Ovary (tissue), 7 donors: ENCODE measurements at regions not wholly inside any gene's neighbourhood (a gene's known extent, or its start where the extent isn't known, plus 50 kb on each side); places are given as distances from the start of the nearest gene placed in this dataset.

ENCODE experiments used
- DNase-seq, 5 donors: peaks; one replicate each; pipeline ENCODE4 v3.0.0-alpha.2; 2019 to 2020
- H3K27ac ChIP-seq, 2 donors: fragments of 200-600 bp; one replicate each; pipeline versions ENCODE4 v1.5.1 to v1.8.0; 2019 to 2022
- H3K27me3 ChIP-seq: fragments of 200-600 bp; one replicate; pipeline ENCODE4 v1.8.0; 2022
- H3K36me3 ChIP-seq: fragments of 200-600 bp; sonication (generic); one replicate; pipeline ENCODE4 v1.5.1; 2019
- H3K4me1 ChIP-seq: one replicate; pipeline ENCODE4 v1.8.1; 2013; ENCODE audit warnings: mild to moderate bottlenecking, moderate library complexity; ENCODE audit not compliant: insufficient read depth
- H3K4me3 ChIP-seq: fragments of 200-600 bp; sonication (generic); one replicate; pipeline ENCODE4 v1.5.1; 2017
- H3K9me3 ChIP-seq, 2 donors: fragments of 200-600 bp in 1 of 2; sonication (generic) in 1 of 2; one replicate each; pipeline versions ENCODE4 v1.5.1 to v1.8.1; 2013 to 2019; ENCODE audit warnings: mild to moderate bottlenecking in 1 of 2, moderate library complexity in 1 of 2
- CTCF ChIP-seq, 3 donors: fragments of 450-650 bp in 2 of 3; fragments of 200-600 bp in 1 of 3; IDR thresholded peaks; one replicate each; pipeline versions ENCODE4 v1.5.1 to v1.8.0; 2016 to 2022; ENCODE audit warnings: antibody characterized with exemption in 3 of 3, mild to moderate bottlenecking in 1 of 3
- EP300 ChIP-seq: sonication (generic); formaldehyde crosslinking; IDR thresholded peaks from one replicate; pipeline ENCODE4 v1.6.1; 2017; ENCODE audit warnings: antibody characterized with exemption
- POLR2A ChIP-seq: fragments of 450-650 bp; IDR thresholded peaks from one replicate; pipeline ENCODE4 v1.6.1; 2017; ENCODE audit warnings: antibody characterized with exemption, mild to moderate bottlenecking, moderate library complexity
- WGBS, 3 donors: extraction: QIAGEN DNeasy Blood & Tissue Kit in 1 of 3; methylation state at CpG; one replicate each; pipeline versions ENCODE4 v1.1.5 to v1.1.7; 2013 to 2017; 5-methylcytosine and 5-hydroxymethylcytosine counted together
- intact Hi-C, 4 donors: fragments of 100-400 bp; cut with DNase I; formaldehyde crosslinking; loops; one replicate each; pipeline versions ENCODE4 v1.11.0 to v1.15.1; 2022 to 2023
- donor health status: DM: no; HTN: no; CAD: no; lungs with moderate emphysema.
- donor health status: DM: no; HTN: no; CAD: no.
- donor health status: Bipolar disorder and iron deficiency.
- donor health status: DM: no; HTN: no; CAD: no.
- donor health status: DM: yes; HTN: yes; CAD: no.

GRCh38 chr3:72630327-72630968, 217.8 kb downstream of the SHQ1 start:
- intact Hi-C loops: no loop called here
- no peak for TF ChIP-seq EP300
- no peak for TF ChIP-seq CTCF (IDR thresholded peaks at IDR 0.05)
- TF ChIP-seq POLR2A: no peak
- H3K9me3 ChIP-seq: no peaks in the 10 kb centered on the region
- H3K4me3 ChIP-seq: no peak overlapping the region
- no peaks in the 10 kb centered on the region for H3K27me3 ChIP-seq
- H3K27ac ChIP-seq: no peak overlapping the region
- no peaks in the 10 kb centered on the region for H3K4me1 ChIP-seq
- WGBS, 3 donors: 70 to 76% (median 75%) methylated on average over 8 of the region's 8 CpGs
- DNase-seq: no peak
- H3K36me3 ChIP-seq: no peaks in the 10 kb centered on the region

GRCh38 chr3:72629191-72629631, 219.0 kb downstream of the SHQ1 start:
- H3K36me3 ChIP-seq: no peaks in the 10 kb centered on the region
- H3K9me3 ChIP-seq: no peaks in the 10 kb centered on the region
- intact Hi-C loops: no loop called here
- no peak overlapping the region for H3K4me3 ChIP-seq
- H3K27ac ChIP-seq: no peak overlapping the region
- TF ChIP-seq CTCF (IDR thresholded peaks at IDR 0.05): no peak
- TF ChIP-seq POLR2A: no peak
- no peak for TF ChIP-seq EP300
- no peaks in the 10 kb centered on the region for H3K4me1 ChIP-seq
- WGBS, 3 donors: 72 to 86% (median 86%) methylated on average over 3 of the region's 3 CpGs
- no peaks in the 10 kb centered on the region for H3K27me3 ChIP-seq
- no peak for DNase-seq

GRCh38 chr3:72628065-72628464, 220.2 kb downstream of the SHQ1 start:
- Histone ChIP-seq H3K36me3 (no peaks in the 10 kb centered on the region), H3K27ac (no peak overlapping the region), H3K4me1 (no peaks in the 10 kb centered on the region), H3K9me3 (no peaks in the 10 kb centered on the region), H3K27me3 (no peaks in the 10 kb centered on the region), H3K4me3 (no peak overlapping the region)
- 84 to 89% (median 87%) methylated on average over 6 of the region's 6 CpGs for WGBS, 3 donors
- TF ChIP-seq CTCF (IDR thresholded peaks at IDR 0.05): no peak
- TF ChIP-seq EP300: no peak
- no peak for TF ChIP-seq POLR2A
- intact Hi-C loops: no loop called here
- DNase-seq: no peak

GRCh38 chr3:72627271-72627670, 221.0 kb downstream of the SHQ1 start:
- Histone ChIP-seq H3K9me3 (no peaks in the 10 kb centered on the region), H3K4me3 (no peak overlapping the region), H3K36me3 (no peaks in the 10 kb centered on the region), H3K4me1 (no peaks in the 10 kb centered on the region), H3K27ac (no peak overlapping the region), H3K27me3 (no peaks in the 10 kb centered on the region)
- 58 to 77% (median 69%) methylated on average over 4 of the region's 4 CpGs for WGBS, 3 donors
- intact Hi-C loops: no loop called here
- no peak for TF ChIP-seq POLR2A
- TF ChIP-seq CTCF (IDR thresholded peaks at IDR 0.05): no peak
- TF ChIP-seq EP300: no peak
- no peak for DNase-seq
